ENCODE measurements at regions not wholly inside any gene's neighbourhood (a gene's known extent, or its start where the extent isn't known, plus 50 kb on each side); places are given as distances from the start of the nearest gene placed in this dataset.

- H3K27me3 Mint-ChIP-seq = no peaks in the 10 kb centered on the region
- no peak overlapping the region for H3K27ac Mint-ChIP-seq
- no peak for TF ChIP-seq CTCF (IDR thresholded peaks at IDR 0.05)
- no peaks in the 10 kb centered on the region for H3K36me3 Mint-ChIP-seq (ENCODE audit: low read depth)
- CTCF ChIA-PET = no interaction called here
- no peaks in the 10 kb centered on the region for H3K4me1 Mint-ChIP-seq (ENCODE audit: low read depth)
- POLR2A ChIA-PET = no interaction called here
- H3K9me3 Mint-ChIP-seq = no peaks in the 10 kb centered on the region
- DNase-seq = no peak
- intact Hi-C loops (cut with micrococcal nuclease) = no loop called here
- ATAC-seq = no peak
- no peak overlapping the region for H3K4me3 Mint-ChIP-seq
Observed at GRCh38 chr7:152528612-152529011, 92.8 kb upstream of the KMT2C start.

DNA sequence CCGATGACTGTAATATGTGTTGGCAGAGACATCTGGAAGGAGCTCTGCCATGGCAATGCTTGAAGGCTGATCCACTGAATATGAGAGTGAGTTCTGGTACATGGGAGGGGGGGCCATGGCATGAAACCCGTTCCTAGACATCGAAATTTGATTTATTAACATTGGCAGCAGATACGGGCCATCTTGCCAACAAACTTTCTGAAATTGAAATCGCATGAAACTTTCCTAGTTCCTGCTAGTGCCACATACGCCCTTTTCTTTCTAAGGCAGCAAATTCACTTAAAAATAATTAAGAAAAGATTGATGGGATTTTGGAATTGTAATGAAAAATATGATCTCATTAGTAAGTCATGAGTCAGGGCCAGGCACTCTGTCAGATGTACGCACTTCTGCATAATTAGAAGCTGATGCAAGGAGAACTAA is 91.8 kb upstream of the KMT2C start:
- no peak overlapping the region for H3K4me3 Mint-ChIP-seq
- ATAC-seq (no peak), DNase-seq (no peak)
- no peaks in the 10 kb centered on the region for H3K9me3 Mint-ChIP-seq
- ChIA-PET POLR2A (no interaction called here), CTCF (no interaction called here)
- no peak overlapping the region for H3K27ac Mint-ChIP-seq
- TF ChIP-seq CTCF (IDR thresholded peaks at IDR 0.05) = no peak
- H3K27me3 Mint-ChIP-seq = peaks cover 1% of the 10 kb centered on the region
- H3K36me3 Mint-ChIP-seq (ENCODE audit: low read depth) = no peaks in the 10 kb centered on the region
- H3K4me1 Mint-ChIP-seq (ENCODE audit: low read depth) = no peaks in the 10 kb centered on the region
- intact Hi-C loops (cut with micrococcal nuclease) = no loop called here

- intact Hi-C loops (cut with micrococcal nuclease) = no loop called here
- no peak for ATAC-seq
- ChIA-PET POLR2A (no interaction called here), CTCF (no interaction called here)
- Mint-ChIP-seq H3K4me3 (no peak overlapping the region), H3K9me3 (peaks cover 2% of the 10 kb centered on the region), H3K4me1 (ENCODE audit: low read depth) (no peaks in the 10 kb centered on the region), H3K27me3 (peaks cover 1% of the 10 kb centered on the region), H3K36me3 (ENCODE audit: low read depth) (no peaks in the 10 kb centered on the region), H3K27ac (no peak overlapping the region)
- DNase-seq = no peak
- TF ChIP-seq CTCF (IDR thresholded peaks at IDR 0.05) = no peak
Observed at GRCh38 chr7:152523916-152524315, 88.1 kb upstream of the KMT2C start.

DNA sequence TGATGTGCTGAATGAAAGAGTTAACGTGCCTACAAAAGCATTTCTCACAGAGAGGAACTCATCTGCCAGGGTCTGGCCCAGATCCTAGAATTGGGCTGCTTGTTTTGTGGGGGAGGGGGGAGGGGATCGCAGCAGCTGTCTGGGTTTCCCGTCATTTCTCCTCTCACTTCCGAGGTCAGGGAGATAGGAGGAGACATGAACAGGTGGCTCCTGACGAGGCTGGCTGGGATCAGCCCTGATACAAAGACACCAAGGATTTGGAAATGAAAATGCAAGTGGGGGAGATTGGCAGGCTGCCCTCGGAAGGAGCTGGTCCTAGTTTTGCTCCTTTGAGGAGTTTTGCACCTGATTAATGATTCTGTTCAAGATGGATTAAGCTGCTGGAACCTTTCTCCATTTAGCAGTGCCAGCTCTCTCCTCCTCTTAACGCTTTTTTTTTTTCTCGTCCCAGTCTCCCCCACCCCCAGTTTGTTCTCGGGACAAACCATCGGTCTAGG is 86.8 kb upstream of the KMT2C start:
- TF ChIP-seq CTCF (IDR thresholded peaks at IDR 0.05) = no peak
- intact Hi-C loops (cut with micrococcal nuclease) = no loop called here
- ChIA-PET CTCF (no interaction called here), POLR2A (no interaction called here)
- H3K9me3 Mint-ChIP-seq = peaks cover 2% of the 10 kb centered on the region
- DNase-seq (no peak), ATAC-seq (no peak)
- H3K36me3 Mint-ChIP-seq (ENCODE audit: low read depth) = no peaks in the 10 kb centered on the region
- H3K27me3 Mint-ChIP-seq = peaks cover 1% of the 10 kb centered on the region
- H3K27ac Mint-ChIP-seq = no peak overlapping the region
- H3K4me1 Mint-ChIP-seq (ENCODE audit: low read depth) = no peaks in the 10 kb centered on the region
- H3K4me3 Mint-ChIP-seq = no peak overlapping the region

GRCh38 chr7:152521420-152522337 is 85.9 kb upstream of the KMT2C start:
- CTCF ChIA-PET = no interaction called here
- H3K36me3 Mint-ChIP-seq (ENCODE audit: low read depth) = no peaks in the 10 kb centered on the region
- no peaks in the 10 kb centered on the region for H3K4me1 Mint-ChIP-seq (ENCODE audit: low read depth)
- no peak for ATAC-seq
- no peak for TF ChIP-seq CTCF (IDR thresholded peaks at IDR 0.05)
- intact Hi-C loops (cut with micrococcal nuclease) = no loop called here
- POLR2A ChIA-PET = no interaction called here
- peaks cover 1% of the 10 kb centered on the region for H3K27me3 Mint-ChIP-seq
- DNase-seq = no peak
- H3K4me3 Mint-ChIP-seq = no peak overlapping the region
- no peak overlapping the region for H3K27ac Mint-ChIP-seq
- peaks cover 2% of the 10 kb centered on the region for H3K9me3 Mint-ChIP-seq
